Neural cell (in vitro differentiated cells): ENCODE measurements at regions not wholly inside any gene's neighbourhood (a gene's known extent, or its start where the extent isn't known, plus 50 kb on each side); places are given as distances from the start of the nearest gene placed in this dataset.
"Not testable (repeated sequence)": the region's sequence is repeated elsewhere in the genome, so short reads cannot be mapped to it uniquely, and the experiment has no call there.

Source experiments
- EP300 ChIP-seq: fragments of 450-650 bp; conservative IDR thresholded peaks from 2 replicates; pipeline ENCODE4 v1.6.1; 2014; ENCODE audit warnings: antibody characterized with exemption, mild to moderate bottlenecking, moderate library complexity; ENCODE audit not compliant: poor library complexity, severe bottlenecking
- EZH2 ChIP-seq: fragments of 200-600, 300-800 bp; shearing (Covaris generic), sonication (generic); IDR thresholded peaks from 2 replicates; pipeline ENCODE4 v1.6.1; 2014; ENCODE audit warnings: antibody characterized with exemption, low read length, borderline replicate concordance, mild to moderate bottlenecking; ENCODE audit not compliant: insufficient read depth, poor library complexity, severe bottlenecking
- POLR2AphosphoS5 ChIP-seq: IDR thresholded peaks from 2 replicates; pipeline ENCODE4 v1.6.1; 2012
- RAD21 ChIP-seq: fragments of 450-650 bp; conservative IDR thresholded peaks from 2 replicates; pipeline ENCODE4 v1.6.1; 2014; ENCODE audit warnings: antibody characterized with exemption, mild to moderate bottlenecking, moderate library complexity
- SMC3 ChIP-seq: fragments of 450-650 bp; conservative IDR thresholded peaks from 2 replicates; pipeline ENCODE4 v1.6.1; 2014; ENCODE audit warnings: antibody characterized with exemption, mild to moderate bottlenecking, moderate library complexity; ENCODE audit not compliant: poor library complexity
- TAF1 ChIP-seq: IDR thresholded peaks from 2 replicates; pipeline ENCODE4 v1.6.1; 2012; ENCODE audit warnings: low read depth
- TF ChIP-seq, protein P1 (sequence below): fragments of 450-650 bp; IDR thresholded peaks from 2 replicates; pipeline ENCODE4 v1.5.1; 2014; ENCODE audit warnings: antibody characterized with exemption, mild to moderate bottlenecking, moderate library complexity; ENCODE audit not compliant: poor library complexity, severe bottlenecking
- TF ChIP-seq, protein P2 (sequence below): IDR thresholded peaks from 2 replicates; pipeline ENCODE4 v1.6.1; 2012; ENCODE audit warnings: borderline replicate concordance

DNA sequence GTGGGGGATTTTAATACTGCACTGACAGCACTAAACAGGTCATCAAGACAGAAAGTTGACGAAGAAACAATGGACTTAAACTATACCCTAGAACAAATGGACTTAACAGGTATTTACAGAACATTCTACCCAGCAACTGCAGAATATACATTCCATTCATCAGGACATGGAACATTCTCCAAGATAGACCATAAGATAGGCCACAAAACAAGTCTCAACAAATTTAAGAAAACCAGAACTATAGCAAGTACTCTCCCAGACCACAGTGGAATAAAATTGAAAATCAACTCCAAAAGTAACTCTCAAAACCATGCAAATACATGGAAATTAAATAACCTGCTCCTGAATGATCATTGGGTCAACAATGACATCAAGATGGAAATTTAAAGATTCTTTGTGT lies 218.3 kb downstream of the SYK start:
- TF ChIP-seq, protein P1, sequence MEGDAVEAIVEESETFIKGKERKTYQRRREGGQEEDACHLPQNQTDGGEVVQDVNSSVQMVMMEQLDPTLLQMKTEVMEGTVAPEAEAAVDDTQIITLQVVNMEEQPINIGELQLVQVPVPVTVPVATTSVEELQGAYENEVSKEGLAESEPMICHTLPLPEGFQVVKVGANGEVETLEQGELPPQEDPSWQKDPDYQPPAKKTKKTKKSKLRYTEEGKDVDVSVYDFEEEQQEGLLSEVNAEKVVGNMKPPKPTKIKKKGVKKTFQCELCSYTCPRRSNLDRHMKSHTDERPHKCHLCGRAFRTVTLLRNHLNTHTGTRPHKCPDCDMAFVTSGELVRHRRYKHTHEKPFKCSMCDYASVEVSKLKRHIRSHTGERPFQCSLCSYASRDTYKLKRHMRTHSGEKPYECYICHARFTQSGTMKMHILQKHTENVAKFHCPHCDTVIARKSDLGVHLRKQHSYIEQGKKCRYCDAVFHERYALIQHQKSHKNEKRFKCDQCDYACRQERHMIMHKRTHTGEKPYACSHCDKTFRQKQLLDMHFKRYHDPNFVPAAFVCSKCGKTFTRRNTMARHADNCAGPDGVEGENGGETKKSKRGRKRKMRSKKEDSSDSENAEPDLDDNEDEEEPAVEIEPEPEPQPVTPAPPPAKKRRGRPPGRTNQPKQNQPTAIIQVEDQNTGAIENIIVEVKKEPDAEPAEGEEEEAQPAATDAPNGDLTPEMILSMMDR = not testable (repeated sequence)
- TF ChIP-seq SMC3, POLR2AphosphoS5, EP300, TAF1, RAD21, EZH2: not testable (repeated sequence)
- TF ChIP-seq, protein P2, sequence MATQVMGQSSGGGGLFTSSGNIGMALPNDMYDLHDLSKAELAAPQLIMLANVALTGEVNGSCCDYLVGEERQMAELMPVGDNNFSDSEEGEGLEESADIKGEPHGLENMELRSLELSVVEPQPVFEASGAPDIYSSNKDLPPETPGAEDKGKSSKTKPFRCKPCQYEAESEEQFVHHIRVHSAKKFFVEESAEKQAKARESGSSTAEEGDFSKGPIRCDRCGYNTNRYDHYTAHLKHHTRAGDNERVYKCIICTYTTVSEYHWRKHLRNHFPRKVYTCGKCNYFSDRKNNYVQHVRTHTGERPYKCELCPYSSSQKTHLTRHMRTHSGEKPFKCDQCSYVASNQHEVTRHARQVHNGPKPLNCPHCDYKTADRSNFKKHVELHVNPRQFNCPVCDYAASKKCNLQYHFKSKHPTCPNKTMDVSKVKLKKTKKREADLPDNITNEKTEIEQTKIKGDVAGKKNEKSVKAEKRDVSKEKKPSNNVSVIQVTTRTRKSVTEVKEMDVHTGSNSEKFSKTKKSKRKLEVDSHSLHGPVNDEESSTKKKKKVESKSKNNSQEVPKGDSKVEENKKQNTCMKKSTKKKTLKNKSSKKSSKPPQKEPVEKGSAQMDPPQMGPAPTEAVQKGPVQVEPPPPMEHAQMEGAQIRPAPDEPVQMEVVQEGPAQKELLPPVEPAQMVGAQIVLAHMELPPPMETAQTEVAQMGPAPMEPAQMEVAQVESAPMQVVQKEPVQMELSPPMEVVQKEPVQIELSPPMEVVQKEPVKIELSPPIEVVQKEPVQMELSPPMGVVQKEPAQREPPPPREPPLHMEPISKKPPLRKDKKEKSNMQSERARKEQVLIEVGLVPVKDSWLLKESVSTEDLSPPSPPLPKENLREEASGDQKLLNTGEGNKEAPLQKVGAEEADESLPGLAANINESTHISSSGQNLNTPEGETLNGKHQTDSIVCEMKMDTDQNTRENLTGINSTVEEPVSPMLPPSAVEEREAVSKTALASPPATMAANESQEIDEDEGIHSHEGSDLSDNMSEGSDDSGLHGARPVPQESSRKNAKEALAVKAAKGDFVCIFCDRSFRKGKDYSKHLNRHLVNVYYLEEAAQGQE = not testable (repeated sequence)
